GM18508 (cell line): ENCODE measurements at regions not wholly inside any gene's neighbourhood (a gene's known extent, or its start where the extent isn't known, plus 50 kb on each side); places are given as distances from the start of the nearest gene placed in this dataset.
"Not testable (repeated sequence)": the region's sequence is repeated elsewhere in the genome, so short reads cannot be mapped to it uniquely, and the experiment has no call there.

Source experiments
- ATAC-seq: cut with Tn5 transposase; IDR thresholded peaks from one replicate; pipeline ENCODE4 v1.9.1; 2021; ENCODE audit warnings: moderate number of reproducible peaks; ENCODE audit not compliant: insufficient read depth, unreplicated experiment

DNA sequence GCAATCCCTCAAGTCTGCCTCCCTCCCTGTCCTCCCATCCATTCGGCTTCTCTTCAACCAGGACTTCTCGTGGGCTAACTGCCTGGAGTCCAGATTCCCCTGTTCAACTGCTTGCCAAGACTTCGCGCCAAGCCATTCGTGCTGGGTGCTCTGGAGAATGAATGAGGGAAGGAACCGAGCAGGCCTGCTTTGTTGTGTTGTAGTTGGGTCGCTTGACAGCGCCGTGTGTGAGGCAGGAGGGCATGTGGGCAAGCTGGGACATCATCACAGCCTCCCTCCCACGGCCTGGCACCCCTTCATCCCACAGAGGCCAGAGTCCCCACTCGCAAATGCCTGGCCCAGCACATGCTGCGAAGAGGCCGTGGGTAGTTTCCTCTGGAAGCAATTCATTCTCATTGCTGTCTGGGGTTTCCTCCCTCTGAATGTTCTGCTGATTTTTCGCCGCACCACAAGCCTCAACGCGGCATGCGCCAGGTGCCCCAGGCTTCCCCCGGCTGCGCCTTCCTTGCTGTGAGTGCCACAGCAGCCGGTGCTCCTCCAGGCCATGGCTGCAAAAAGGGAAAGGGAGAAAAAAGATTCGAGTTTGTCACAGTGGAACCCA lies 336.0 kb downstream of the QKI start:
- ATAC-seq, result no peak

DNA sequence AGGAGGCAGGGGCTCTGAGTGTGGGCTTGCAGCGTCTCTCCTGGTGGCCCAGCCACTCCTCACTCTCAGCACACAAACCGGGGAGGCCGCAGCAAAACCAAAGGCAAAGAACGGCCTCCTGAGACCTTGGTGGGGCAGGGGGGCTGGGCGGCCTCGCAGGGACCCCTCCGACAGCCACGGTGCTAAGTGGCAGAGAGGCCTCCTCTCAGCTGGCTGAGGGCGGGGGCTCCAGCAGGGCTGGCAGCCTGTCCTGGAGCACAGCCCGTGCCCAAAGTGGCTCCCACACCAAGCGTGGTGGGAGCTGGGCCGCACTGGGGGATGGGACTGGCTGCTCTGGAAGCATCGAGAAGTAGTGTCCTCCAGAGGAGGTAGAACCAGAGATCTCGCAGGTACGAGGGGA lies 334.4 kb downstream of the QKI start:
- no peak for ATAC-seq

DNA sequence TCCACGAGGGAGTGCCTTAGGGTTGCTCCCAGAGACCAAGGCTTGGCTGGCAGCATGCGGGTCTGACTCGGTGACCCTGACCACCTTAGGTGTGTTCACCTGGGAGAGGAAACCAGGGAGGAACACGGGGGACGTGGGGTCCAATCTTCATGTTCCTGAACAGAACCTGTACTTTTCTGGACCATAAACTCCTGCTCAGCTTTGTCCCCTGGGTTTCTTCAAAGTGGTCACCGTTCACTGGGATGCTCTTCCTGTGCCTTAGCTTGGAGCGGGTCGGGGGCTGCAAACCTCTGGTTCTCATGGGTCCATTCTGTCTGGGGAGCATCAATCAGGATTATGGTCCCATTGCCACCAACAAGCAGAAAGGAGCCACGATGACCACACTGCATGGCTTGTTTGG lies 333.5 kb downstream of the QKI start:
- no peak for ATAC-seq

DNA sequence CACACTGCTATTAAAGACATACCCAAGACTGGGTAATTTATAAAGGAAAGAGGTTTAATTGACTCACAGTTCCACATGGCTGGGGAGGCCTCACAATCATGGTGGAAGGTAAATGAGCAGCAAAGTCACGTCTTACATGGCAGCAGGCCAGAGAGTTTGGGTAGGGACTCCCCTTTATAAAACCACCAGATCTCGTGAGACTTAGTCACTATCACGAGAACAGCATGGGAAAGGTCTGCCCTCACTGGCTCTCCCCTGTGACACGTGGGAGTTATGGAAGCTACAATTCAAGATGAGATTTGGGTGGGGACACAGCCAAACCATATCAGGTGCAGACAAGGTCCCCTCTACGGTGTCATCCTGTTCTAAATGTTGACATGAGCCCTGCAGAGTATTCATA lies 332.5 kb downstream of the QKI start:
- ATAC-seq, result not testable (repeated sequence)

DNA sequence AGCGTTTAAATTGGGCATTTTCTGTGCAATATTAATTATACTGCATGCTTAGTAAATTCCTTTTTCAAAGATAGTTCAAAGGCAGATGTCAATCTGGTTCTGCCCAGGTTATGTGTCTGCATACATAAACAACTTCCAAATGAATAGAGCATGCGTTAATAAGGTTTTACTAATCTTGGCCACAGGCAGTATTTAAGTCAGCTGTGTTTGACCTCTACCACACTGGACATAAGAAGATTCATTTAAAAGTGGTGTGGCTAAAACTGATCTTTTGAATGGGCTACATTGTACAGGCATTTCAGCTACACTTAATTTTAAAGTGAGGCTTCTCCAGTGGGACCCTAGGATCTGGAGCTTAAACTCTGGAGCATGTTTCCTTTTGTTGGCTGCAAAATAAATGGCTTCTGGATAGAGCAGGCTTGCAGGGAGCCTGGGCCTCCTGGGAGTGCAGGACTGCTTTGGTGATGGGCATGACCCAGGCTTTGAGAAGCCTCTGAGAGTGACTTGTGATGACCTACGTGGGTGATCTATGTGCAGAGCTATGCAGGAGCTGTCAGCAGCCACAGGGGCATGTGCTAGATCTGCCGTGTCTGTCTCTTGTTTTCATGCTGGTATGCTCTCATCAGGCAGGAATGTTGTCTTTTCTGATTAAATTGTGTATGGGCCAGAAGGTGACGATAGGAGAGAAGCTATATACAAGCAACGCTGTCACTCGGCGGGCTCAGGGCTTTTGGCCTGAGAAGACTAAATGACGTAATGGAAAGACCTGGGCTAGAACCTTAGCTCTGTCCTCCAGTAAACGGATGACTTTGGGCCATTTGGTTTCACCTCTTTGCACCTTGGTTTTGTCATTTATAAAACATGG lies 331.2 kb downstream of the QKI start:
- no peak for ATAC-seq

DNA sequence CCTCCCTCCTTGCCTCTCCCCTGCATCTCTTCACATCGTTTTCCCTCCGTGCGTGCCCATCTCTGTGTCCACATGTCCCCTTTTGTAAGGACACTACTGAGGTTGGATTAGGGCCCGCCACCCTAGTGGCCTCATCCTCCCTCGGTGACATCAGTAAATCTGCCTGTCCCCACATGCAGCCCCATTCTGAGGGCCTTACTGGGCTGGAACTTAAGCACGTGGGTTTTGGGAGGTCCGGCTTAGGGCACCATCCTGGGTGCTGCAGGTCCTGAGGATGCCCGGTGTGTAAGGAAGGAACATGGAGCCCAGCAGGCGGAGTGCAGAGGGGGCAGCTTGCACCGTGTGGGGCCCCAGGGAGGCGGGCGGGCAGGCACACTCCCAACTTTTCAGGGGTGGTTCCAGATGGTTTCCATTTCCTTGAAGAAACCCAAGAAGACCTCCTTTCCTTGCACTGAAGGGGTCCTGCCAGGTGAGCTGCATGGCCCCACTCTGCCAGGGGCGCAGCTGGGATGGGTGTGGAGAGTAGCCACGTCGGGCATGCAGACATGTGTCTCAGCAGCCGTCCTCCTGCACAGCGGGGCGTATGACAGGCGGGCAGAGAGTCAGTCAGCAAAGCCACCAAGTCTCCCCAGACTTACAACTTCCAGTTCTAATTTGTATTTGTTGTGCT lies 329.9 kb downstream of the QKI start:
- no peak for ATAC-seq

DNA sequence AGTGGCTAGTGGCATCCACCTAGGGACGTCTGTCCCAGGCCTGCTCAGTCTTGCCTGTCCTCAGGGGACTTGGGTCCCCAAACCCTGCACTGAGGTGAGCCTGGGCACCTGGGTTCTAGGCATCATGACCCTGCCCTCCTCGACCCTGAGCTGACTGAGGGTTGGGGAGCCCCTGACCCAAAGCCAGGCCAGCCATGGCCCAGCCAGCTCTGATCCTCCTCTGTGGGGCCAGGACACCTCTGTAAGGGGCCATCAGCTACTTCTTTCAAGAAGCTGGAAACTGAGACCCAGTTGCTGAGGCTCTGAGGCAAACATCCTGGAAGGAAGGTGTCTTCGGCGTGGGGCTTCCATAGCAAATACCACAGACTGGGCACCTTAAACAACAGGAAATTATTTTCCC lies 329.3 kb downstream of the QKI start:
- ATAC-seq, result no peak

DNA sequence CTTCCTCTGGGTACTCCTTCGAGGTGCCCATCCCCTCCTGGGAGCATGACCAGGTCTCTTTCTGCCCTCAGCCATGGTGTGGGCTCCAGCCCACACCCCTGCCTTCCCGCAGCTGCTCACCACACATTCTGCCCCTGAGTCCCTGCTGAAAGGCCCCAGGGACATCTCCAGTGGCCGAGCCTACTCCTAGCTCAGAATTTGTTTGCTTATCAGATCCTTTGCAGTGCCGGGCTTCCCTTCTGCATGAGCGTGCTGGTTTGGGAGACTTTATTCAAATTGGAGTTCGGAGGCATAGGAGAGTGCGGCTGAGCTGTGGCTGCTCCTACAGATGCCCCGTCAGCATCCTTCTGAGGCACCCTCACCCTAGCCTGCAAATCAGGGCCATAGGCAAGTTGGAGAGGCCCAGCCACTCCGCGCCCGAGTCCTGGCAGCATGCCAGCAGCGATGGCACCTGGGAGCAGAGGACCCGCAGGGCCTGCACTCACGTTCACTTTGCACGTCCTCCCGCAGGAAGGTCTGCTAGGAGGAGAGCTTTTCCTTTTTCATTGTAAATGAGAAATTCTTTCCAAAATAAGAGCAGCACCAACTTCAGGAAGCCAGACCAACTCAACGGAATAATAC lies 327.3 kb downstream of the QKI start:
- ATAC-seq, result no peak

DNA sequence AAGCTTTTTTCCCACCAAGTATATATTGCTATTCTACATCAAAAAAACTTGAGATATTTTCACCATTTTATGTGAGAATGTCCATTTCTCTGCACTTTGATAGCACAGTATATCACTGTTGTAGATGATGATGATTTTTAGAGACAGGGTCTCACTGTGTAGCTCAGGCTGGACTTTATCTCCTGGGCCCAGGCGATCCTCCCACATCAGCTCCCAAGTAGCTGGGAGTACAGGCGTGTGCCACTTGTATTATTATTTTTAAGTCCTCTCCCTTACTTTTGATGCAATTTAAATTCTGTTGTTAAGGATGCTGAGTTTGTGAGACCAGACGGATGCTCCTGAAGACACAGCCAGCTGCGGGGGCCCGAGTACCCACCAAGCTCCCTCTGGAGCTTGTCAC lies 326.8 kb downstream of the QKI start:
- ATAC-seq, result no peak

DNA sequence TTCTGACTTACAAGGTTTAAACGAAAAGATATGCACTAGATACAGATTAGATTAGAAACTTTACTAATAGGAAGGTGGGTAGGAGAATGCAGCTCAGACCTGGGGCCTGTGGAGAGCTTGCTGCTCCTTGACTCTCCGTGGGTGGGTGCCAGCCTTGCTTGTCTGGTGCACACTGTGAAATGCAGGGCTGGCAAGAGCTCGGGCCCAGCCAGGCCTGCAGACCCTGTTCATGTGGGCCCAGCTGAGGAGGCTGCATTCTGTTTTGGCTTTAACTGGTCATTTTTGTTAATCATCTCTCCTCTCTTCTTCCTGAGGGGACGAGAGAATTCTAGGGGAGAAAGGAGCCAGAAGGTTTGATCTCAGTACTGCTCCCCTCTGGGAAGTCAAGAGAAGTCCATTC lies 325.4 kb downstream of the QKI start:
- no peak for ATAC-seq

DNA sequence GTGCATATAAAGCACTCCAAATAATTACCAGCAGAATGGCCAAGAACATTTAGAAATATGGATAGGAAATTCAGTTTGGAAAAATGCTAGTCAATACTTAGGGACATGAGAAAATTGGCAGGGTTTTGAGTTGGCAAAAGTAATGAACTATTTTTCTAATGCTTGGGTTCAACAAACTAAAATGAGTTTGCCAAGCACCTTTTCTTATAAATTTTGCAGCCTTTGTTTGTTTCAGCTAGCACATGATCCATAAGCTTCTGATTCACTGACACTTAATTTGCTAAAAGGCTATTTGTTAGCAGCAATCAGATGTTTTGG lies 324.8 kb downstream of the QKI start:
- ATAC-seq, result no peak

DNA sequence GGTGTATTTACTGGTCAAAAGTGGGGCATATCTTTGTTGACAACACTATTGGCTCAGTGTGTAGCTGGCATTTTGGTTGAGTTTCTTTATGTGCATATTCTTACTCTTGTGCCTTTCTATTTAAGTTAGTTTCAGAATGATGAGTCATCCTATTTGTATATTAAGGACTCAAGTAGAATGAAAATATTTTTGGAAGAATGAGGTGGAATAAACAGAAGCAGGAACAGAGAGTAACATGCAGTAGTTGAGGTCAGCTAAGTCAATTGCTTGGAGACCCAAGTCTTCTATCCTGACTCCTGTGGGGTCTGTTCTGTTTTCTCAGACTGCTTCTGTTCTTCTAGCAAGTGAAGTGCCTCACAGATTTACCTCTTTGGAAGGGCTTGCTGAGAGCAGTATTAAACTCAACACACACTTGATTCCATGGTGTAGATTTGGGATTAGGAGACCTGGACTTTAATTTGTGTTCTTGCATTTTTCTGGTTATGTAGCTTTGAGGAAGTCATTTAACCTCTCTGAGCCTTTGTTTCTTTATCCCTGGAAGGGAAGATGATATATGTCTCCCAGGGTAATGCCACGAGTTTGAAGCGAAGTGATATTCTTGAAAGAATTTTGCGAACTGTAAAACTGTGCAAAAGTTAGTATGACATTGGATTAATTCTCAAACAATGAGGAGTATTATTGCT lies 324.3 kb downstream of the QKI start:
- ATAC-seq, result no peak

DNA sequence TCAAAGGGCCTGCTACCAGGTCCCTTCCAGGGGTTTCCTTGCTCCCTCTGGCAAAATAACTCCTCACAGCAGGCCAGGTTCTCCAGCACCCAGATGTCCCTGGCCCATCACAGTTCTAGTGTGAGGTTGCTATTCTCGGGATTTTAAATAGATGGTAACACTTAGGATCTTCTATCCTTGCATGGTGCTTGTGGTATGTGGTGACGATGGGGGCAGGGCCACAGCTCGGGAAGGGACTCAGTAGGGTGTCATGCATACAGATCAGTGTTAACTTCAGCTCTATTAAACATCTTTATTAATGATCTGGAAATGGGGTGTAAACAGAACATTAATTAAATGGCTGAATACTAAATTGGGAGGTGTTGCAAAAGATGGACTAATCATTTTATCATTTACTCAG lies 323.8 kb downstream of the QKI start:
- ATAC-seq, result no peak

DNA sequence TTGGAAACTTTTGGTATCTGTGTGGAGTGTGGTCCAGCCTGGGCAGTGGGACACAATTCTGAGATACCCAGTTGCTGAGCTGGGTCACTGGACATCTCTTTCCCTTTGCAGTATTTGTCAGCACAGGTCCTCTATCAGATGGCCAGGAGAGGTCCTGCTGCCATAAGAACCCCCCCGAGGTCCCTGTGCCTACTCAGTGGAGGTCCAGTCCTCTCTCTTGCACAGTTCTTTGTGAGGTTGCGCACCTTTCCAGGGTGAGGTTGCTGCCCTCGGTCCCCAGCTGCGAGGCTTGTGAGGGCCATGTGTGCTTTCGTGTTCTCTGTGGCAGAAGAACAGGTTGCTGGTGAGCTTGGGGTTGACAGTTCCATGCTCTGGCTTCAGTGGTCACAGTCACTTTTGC lies 320.6 kb downstream of the QKI start:
- no peak for ATAC-seq

DNA sequence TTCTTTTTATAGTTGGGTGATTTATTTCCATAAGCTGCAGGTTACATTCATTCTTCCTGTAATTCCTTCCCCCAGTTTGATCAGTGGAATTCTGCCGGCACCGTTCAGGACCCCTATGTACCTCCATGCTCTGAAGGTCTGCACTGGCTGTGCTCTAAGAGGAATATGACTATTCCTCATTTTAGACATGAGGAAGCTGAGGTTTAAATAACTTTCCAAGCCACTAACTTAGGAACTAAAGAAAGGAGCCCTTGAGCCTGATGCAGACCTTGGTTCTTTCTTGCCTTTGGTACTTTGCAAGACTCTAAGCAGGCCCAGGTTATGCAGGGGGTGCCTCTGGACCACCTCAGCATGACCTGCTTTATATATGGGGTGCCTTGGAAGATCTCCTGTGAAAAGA lies 318.5 kb downstream of the QKI start:
- no peak for ATAC-seq

DNA sequence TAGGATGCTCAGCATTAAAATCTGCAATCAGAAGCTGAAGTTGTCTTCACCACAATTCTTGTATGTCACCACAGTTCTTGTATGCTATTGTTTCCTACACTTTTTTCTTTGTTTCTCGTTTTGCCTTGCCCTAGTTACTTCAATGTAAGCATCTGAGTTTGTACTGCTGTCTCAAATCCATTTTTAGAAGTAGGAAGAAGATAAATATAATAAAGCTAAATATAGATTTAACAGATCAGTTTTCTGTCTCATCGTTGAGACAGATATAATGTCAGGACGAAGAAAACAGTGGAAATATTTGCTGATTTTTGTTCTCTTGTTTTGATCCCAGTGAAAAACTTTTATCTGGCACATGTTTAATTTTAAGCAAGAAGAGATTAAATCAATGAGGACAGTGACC lies 318.0 kb downstream of the QKI start:
- no peak for ATAC-seq

DNA sequence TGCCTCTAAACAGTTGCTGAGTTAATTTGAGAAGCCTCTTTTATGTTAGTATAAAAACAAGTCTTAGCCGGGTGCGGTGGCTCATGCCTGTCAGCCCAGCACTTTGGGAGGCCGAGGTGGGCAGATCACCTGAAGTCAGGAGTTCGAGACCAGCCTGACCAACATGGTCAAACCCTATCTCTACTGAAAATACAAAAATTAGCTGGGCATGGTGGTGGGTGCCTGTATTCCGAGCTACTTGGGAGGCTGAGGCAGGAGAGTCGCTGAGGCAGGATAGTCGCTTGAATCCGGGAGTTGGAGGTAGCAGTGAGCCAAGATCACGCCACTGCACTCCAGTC lies 317.5 kb downstream of the QKI start:
- ATAC-seq, result not testable (repeated sequence)

DNA sequence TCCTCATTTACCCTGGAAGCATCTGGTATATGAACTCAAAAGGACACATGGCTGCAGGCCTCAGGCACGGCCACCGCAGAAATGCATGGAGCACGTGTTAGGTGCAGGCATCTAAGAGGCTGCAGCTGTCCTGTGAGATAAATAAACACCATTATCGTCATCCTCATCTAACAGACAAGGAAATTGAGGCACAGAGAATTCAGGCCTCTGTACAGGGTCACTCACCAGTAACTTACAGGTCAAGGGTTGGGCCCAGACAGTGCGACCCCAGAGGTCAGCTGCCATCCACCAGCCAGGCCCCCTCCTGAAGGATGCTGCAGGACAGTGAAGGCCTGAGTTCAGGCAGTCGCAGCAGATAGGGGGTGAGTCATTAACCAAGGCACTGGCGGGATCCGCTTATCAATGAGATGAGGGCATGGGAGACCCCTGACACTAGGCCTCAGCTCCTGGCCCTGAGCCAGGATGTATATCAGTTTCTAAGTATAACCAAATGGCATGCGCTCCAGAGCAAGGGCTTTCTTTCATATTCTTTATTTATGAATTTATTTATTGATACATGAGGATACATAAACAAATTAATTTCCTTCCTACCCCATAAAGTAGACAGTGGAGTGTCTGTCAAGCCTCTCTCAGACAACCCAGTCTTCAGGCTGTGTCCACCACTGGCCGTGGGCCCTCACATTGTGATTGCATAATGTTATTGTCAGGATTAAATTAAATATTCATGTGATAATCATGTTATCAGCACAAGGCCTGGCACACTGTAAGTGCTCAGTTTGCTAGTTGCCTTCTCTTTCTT lies 316.9 kb downstream of the QKI start:
- ATAC-seq, result no peak

DNA sequence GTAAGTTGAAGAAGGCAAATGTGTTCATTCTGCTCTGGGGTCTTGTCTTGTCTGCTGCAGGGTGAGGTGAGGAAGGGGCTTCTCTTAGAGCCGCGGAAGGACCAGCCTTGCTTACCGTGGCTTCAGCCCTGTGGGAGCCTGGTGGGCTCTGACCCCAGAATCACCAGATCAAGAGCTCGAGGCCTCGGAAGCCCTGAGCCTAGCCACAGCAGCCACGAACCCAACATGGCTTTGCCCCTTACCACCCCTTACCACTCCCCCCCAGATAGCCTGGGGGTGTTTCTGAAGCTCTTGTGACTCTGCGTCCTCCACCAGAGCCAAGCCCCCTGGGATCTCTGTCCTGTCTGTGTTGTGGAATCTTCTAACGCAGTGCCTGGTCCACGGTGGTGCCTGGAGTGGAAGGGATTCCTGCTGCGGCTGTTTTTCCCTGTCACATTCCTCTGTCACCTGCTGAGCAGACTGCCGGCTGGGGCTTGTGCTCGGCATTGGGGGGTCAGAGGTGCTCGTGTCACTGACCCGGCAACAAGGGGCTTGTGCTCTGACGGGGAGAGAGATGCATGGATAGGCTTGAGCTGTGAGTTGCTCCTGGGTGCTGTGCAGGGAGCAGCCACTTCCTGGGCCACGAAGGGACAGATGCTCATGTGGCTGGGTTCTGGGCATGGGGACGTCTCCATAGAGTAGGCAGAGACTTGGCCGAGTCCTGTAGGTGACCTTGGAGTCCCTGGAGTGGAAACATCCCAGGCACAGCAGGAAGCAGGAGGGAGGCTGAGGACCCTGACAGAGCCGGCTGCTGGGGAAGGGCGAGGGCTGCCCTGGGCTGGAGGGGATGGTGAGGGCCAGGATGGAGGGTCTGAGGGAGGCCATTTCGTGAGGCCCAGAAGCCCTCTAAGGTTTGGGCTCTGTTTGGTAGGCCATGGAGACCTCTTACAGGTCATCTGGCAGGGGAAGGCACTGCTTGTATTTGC lies 316.0 kb downstream of the QKI start:
- ATAC-seq, result no peak
